Lower leg skin (tissue), 3 donors: ENCODE measurements at regions not wholly inside any gene's neighbourhood (a gene's known extent, or its start where the extent isn't known, plus 50 kb on each side); places are given as distances from the start of the nearest gene placed in this dataset.

Source experiments
- CTCF ChIP-seq, 3 donors: fragments of 450-650 bp; IDR thresholded peaks; one replicate each; pipeline ENCODE4 v1.5.1; 2016; ENCODE audit warnings: antibody characterized with exemption in 3 of 3, mild to moderate bottlenecking in 3 of 3, moderate library complexity in 2 of 3
- POLR2A ChIP-seq, 2 donors: fragments of 450-650 bp; IDR thresholded peaks; one replicate each; pipeline ENCODE4 v1.6.1; 2016 to 2017; ENCODE audit warnings: antibody characterized with exemption in 2 of 2, mild to moderate bottlenecking in 1 of 2, moderate library complexity in 1 of 2

GRCh38 chr3:18780959-18781358, 355.8 kb upstream of the SATB1 start:
- no peak for TF ChIP-seq CTCF (IDR thresholded peaks at IDR 0.05)
- no peak for TF ChIP-seq POLR2A (IDR thresholded peaks at IDR 0.05)
